NCI-H748 (cell line): ENCODE measurements at regions not wholly inside any gene's neighbourhood (a gene's known extent, or its start where the extent isn't known, plus 50 kb on each side); places are given as distances from the start of the nearest gene placed in this dataset.
"Not testable (repeated sequence)": the region's sequence is repeated elsewhere in the genome, so short reads cannot be mapped to it uniquely, and the experiment has no call there.

ENCODE experiments used
- DNase-seq: peaks from one replicate; lab custom pipeline; 2025; ENCODE audit not compliant: unreplicated experiment; lab: John Stamatoyannopoulos, UW

GRCh38 chr9:63813391-63814021, 1471.5 kb downstream of the FOXD4L5 start:
- DNase-seq = not testable (repeated sequence)

GRCh38 chr9:63812822-63813221, 1472.2 kb downstream of the FOXD4L5 start:
- DNase-seq = not testable (repeated sequence)

- not testable (repeated sequence) for DNase-seq
Measured at GRCh38 chr9:63804205-63804604, 1480.8 kb downstream of the FOXD4L5 start.

- DNase-seq = not testable (repeated sequence)
Measured at GRCh38 chr9:63794081-63794685, 1490.8 kb downstream of the FOXD4L5 start.

- not testable (repeated sequence) for DNase-seq
Measured at GRCh38 chr9:63787454-63787853, 1497.6 kb downstream of the FOXD4L5 start.

GRCh38 chr9:63785059-63785458, 1500.0 kb downstream of the FOXD4L5 start:
- not testable (repeated sequence) for DNase-seq

- not testable (repeated sequence) for DNase-seq
Measured at GRCh38 chr9:63784421-63784820, 1500.6 kb downstream of the FOXD4L5 start.

GRCh38 chr9:63781817-63782439, 1503.1 kb downstream of the FOXD4L5 start:
- DNase-seq = not testable (repeated sequence)

GRCh38 chr9:63781390-63781789, 1503.6 kb downstream of the FOXD4L5 start:
- not testable (repeated sequence) for DNase-seq

GRCh38 chr9:63776220-63776619, 1508.8 kb downstream of the FOXD4L5 start:
- not testable (repeated sequence) for DNase-seq

- not testable (repeated sequence) for DNase-seq
Measured at GRCh38 chr9:63775092-63775426, 1510.0 kb downstream of the FOXD4L5 start.

GRCh38 chr9:63774369-63775091, 1510.5 kb downstream of the FOXD4L5 start:
- not testable (repeated sequence) for DNase-seq

GRCh38 chr9:63762230-63762629, 1522.8 kb downstream of the FOXD4L5 start:
- DNase-seq = not testable (repeated sequence)

- DNase-seq = not testable (repeated sequence)
Measured at GRCh38 chr9:63729021-63729420, 1556.0 kb downstream of the FOXD4L5 start.

- no peak for DNase-seq
Measured at GRCh38 chr9:63728287-63728686, 1556.7 kb downstream of the FOXD4L5 start.

- DNase-seq = not testable (repeated sequence)
Measured at GRCh38 chr9:63708285-63708684, 1576.7 kb downstream of the FOXD4L5 start.

GRCh38 chr9:63704456-63704855, 1580.6 kb downstream of the FOXD4L5 start:
- DNase-seq = not testable (repeated sequence)

- DNase-seq = peak; percentile 29
Measured at GRCh38 chr9:63703670-63704069, 1581.3 kb downstream of the FOXD4L5 start.

GRCh38 chr9:63703138-63703665, 1581.8 kb downstream of the FOXD4L5 start:
- not testable (repeated sequence) for DNase-seq
